ENCODE measurements at regions not wholly inside any gene's neighbourhood (a gene's known extent, or its start where the extent isn't known, plus 50 kb on each side); places are given as distances from the start of the nearest gene placed in this dataset.
"Not testable (repeated sequence)": the region's sequence is repeated elsewhere in the genome, so short reads cannot be mapped to it uniquely, and the experiment has no call there.

- intact Hi-C loops (cut with DNase I; ENCODE audit: low total_unique reads); H3K4me1 ChIP-seq; H3K27me3 ChIP-seq; H3K9me3 ChIP-seq; H3K36me3 ChIP-seq: not testable (repeated sequence)
- Histone ChIP-seq H3K4me3 (peak overlapping the region; percentile 41 to 49 (median 46)), H3K27ac (peak overlapping the region in 4 of 5 donors; percentile 53 to 89 (median 82))
- peak in 1 of 2 donors; percentile 22 for DNase-seq
- 0 to 1% (median 0%) methylated on average over 3 to 12 of the region's 14 CpGs; no CpG with 5 or more reads in 2 of the 5 donors for WGBS, 5 donors
Measured at GRCh38 chr12:9284197-9284596, 76.0 kb upstream of the PZP start.

GRCh38 chr12:9283346-9284095, 75.3 kb upstream of the PZP start:
- 0 to 3% (median 0%) methylated on average over 12 to 40 of the region's 42 CpGs for WGBS, 5 donors
- intact Hi-C loops (cut with DNase I; ENCODE audit: low total_unique reads); H3K27me3 ChIP-seq; H3K36me3 ChIP-seq; H3K4me1 ChIP-seq; H3K9me3 ChIP-seq: not testable (repeated sequence)
- peak; percentile 84 to 91 for DNase-seq
- H3K27ac ChIP-seq = peak overlapping the region; percentile 64 to 89 (median 81)
- peak overlapping the region; percentile 41 to 49 (median 46) for H3K4me3 ChIP-seq

- Histone ChIP-seq H3K27ac (no peak overlapping the region), H3K9me3 (no peaks in the 10 kb centered on the region), H3K4me1 (no peaks in the 10 kb centered on the region), H3K4me3 (no peak overlapping the region), H3K27me3 (no peaks in the 10 kb centered on the region), H3K36me3 (no peaks in the 10 kb centered on the region)
- no peak for TF ChIP-seq POLR2A (IDR thresholded peaks at IDR 0.05)
- TF ChIP-seq CTCF (IDR thresholded peaks at IDR 0.05) = no peak
- TF ChIP-seq POLR2AphosphoS5 (IDR thresholded peaks at IDR 0.05) = no peak
- TF ChIP-seq EP300 (IDR thresholded peaks at IDR 0.05) = no peak
- DNase-seq = no peak
- WGBS, 5 donors = 51 to 71% (median 62%) methylated on average over 4 of the region's 4 CpGs
- intact Hi-C loops (cut with DNase I; ENCODE audit: low total_unique reads) = no loop called here
Measured at GRCh38 chr12:9276990-9277389, 68.8 kb upstream of the PZP start.

GRCh38 chr12:9273276-9273675, 65.1 kb upstream of the PZP start:
- no peak overlapping the region for H3K4me3 ChIP-seq
- no peaks in the 10 kb centered on the region for H3K4me1 ChIP-seq
- DNase-seq = no peak
- no peak overlapping the region for H3K27ac ChIP-seq
- H3K27me3 ChIP-seq = no peaks in the 10 kb centered on the region
- H3K9me3 ChIP-seq = no peaks in the 10 kb centered on the region
- intact Hi-C loops (cut with DNase I; ENCODE audit: low total_unique reads) = no loop called here
- TF ChIP-seq POLR2AphosphoS5 (IDR thresholded peaks at IDR 0.05) = no peak
- TF ChIP-seq POLR2A (IDR thresholded peaks at IDR 0.05) = no peak
- no peak for TF ChIP-seq CTCF (IDR thresholded peaks at IDR 0.05)
- TF ChIP-seq EP300 (IDR thresholded peaks at IDR 0.05) = no peak
- H3K36me3 ChIP-seq = no peaks in the 10 kb centered on the region
- WGBS, 5 donors = 58 to 82% (median 74%) methylated on average over 3 of the region's 3 CpGs

GRCh38 chr12:9271875-9272274, 63.7 kb upstream of the PZP start:
- Histone ChIP-seq H3K9me3 (no peaks in the 10 kb centered on the region), H3K4me1 (no peaks in the 10 kb centered on the region), H3K36me3 (no peaks in the 10 kb centered on the region), H3K4me3 (no peak overlapping the region), H3K27ac (no peak overlapping the region), H3K27me3 (no peaks in the 10 kb centered on the region)
- no peak for DNase-seq
- intact Hi-C loops (cut with DNase I; ENCODE audit: low total_unique reads) = no loop called here
- WGBS, 5 donors = 84 to 94% (median 91%) methylated on average over 1 of the region's 1 CpG
- TF ChIP-seq POLR2A (IDR thresholded peaks at IDR 0.05) (no peak), CTCF (IDR thresholded peaks at IDR 0.05) (no peak), EP300 (IDR thresholded peaks at IDR 0.05) (no peak), POLR2AphosphoS5 (IDR thresholded peaks at IDR 0.05) (no peak)
